GM21786 (cell line): ENCODE measurements at regions not wholly inside any gene's neighbourhood (a gene's known extent, or its start where the extent isn't known, plus 50 kb on each side); places are given as distances from the start of the nearest gene placed in this dataset.
A peak's percentile ranks its signal among the peaks of the same experiment; 100 is the strongest.

Experiments
- ATAC-seq: cut with Tn5 transposase; IDR thresholded peaks from one replicate; pipeline ENCODE4 v1.9.1; 2021; ENCODE audit not compliant: unreplicated experiment

- no peak for ATAC-seq
Measured at GRCh38 chr3:104582092-104582491, 784.6 kb upstream of the ALCAM start.

GRCh38 chr3:104584682-104585081 is 782.0 kb upstream of the ALCAM start:
- no peak for ATAC-seq

GRCh38 chr3:104586344-104586743 is 780.4 kb upstream of the ALCAM start:
- no peak for ATAC-seq

GRCh38 chr3:104588442-104588841 is 778.3 kb upstream of the ALCAM start:
- no peak for ATAC-seq

DNA sequence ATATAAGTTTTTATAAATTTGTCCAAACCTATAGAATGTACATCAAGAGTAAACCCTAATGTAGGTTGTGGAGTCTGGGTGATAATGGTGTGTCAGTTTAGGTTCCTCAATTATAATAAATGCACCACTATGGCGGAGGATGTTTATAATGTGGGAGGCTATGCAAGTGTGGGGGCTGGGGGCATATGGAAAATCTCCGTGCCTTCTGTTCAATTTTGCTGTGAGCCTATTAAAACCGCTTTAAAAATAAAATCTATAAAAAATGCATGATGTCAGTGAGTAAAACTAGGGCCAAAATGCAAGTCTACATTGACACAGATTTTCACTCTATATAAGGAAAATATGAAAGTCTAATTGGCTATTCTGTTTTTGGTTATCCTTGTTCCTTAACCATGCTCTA is 774.9 kb upstream of the ALCAM start:
- no peak for ATAC-seq

GRCh38 chr3:104594491-104594890 is 772.2 kb upstream of the ALCAM start:
- no peak for ATAC-seq

DNA sequence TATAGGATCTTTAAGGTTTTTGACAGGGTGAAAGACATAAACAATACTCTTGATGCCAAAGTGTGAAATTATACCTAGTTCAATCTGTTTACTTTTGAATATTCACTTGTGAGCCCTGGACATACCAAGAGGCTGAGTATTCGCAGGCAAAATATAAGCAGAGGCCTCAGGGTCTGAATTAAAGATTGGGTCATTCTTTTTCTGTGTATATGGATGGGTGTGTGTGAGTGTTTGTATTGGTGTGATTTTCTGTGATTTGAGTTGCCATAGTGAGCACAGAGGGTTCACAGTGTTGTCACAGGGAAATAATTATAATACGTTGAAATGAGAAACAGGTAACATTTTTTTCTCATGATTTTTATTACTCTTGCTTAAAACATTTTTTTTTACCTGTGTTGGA is 770.7 kb upstream of the ALCAM start:
- no peak for ATAC-seq

DNA sequence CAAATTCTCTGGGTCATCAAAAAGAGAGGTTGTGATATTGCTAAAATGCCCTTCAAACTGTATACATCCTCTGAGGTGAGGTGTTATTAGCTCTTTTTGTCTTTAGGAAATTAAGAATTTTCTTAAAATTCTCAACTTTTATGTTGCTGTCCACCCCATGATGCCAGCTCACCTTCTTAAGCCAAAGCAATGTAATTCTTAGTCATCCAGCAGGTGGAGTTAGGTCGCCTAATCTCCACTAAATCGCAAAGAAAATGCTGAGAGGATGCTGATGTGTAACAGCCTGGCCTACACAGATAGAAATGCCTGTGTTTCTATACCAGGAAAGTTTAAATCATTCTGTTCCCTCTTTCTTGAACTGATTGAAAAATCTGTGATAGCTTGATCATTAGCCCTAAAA is 770.2 kb upstream of the ALCAM start:
- ATAC-seq, result peak; percentile 90

DNA sequence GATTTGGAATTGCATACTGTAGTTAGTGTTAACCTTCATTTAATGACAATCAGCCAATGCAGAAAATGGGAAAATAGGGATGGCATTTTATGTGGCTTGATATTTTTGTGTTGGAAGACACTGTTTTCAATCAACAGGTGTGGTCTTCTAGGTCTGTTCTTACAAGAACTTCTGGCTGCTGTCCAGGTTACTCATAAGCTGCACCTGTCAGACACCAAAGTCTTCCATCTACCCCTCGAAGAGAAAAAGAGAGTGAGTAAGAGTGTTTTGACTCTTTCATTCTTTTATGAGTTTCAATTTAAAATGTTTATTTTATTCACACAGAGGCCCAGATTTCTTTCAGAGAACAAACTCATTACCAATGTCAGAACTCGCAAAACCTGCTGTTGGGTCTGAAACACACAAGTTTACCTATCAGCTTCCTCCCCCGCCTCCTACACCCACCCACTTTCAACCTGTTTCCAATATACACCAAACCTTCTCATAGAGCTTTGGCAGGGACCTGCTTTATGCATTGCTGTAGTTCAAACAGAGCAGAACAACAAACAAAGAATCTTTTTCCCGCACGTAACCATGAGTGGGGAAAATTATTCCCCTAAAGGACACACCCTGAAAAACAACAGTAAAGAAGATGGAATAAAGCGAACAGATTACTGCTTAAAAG is 767.7 kb upstream of the ALCAM start:
- no peak for ATAC-seq

- no peak for ATAC-seq
Measured at GRCh38 chr3:104604326-104605010, 762.2 kb upstream of the ALCAM start.

GRCh38 chr3:104606812-104607211 is 759.9 kb upstream of the ALCAM start:
- no peak for ATAC-seq

DNA sequence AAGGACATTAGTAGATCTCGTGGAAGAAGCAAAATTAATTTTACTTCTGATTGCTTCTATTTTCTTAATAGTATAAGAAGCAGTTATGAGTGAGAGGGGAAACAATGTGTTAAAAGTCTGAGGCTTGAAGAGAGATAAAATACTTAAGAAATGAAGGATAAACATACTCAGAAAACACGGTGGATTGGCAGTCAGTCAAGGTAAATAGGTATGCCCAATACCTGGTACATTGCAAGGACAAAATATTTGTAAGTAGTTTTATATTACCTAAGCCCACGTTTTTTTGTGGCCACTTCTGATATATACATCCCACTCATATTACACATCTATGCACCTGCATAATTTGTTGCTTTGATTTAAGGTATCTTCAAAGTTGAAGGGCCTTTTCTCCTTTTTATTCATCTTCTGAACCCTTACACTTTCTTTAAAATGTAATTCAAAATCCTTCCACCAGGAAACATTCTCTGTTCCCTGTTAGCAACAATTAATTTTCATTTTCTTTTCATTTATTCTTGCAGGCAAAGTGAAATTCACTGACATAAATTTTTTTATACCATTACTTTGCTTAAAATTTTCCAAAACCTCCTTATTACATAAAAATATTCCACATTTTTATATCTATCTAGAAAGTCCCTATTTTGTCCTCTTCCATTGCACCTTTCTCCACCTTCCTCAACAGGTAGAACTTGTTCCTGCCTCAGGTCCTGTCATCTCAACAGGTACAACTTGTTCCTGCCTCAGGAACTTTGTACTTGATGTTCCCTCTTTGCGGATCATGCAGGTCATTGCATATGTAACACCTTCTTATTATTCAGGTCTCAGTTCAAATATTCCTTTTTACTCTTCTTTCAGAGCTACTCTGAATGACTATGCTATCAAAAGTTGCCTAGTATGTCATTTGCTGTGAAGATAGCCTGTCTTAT is 755.7 kb upstream of the ALCAM start:
- ATAC-seq, result no peak

- no peak for ATAC-seq
Measured at GRCh38 chr3:104612218-104612617, 754.5 kb upstream of the ALCAM start.

DNA sequence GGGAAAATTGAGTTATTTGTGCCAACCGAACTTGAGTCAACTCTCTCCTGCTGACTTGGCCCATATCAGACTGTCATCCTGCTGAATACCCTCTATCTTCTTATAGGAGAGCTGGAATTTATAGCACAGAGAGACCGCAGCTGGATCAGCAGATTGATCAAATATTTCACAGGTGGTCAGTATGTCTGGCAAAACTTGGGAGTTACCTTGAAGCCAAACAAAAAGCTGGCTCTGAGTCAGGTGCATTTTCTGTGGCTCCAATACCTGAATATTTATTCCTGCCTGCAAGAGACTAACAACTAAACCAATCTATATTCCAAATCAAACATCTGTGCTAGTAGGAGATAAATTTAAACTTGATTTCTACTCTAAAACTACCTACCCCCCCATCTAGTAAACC is 752.1 kb upstream of the ALCAM start:
- no peak for ATAC-seq

DNA sequence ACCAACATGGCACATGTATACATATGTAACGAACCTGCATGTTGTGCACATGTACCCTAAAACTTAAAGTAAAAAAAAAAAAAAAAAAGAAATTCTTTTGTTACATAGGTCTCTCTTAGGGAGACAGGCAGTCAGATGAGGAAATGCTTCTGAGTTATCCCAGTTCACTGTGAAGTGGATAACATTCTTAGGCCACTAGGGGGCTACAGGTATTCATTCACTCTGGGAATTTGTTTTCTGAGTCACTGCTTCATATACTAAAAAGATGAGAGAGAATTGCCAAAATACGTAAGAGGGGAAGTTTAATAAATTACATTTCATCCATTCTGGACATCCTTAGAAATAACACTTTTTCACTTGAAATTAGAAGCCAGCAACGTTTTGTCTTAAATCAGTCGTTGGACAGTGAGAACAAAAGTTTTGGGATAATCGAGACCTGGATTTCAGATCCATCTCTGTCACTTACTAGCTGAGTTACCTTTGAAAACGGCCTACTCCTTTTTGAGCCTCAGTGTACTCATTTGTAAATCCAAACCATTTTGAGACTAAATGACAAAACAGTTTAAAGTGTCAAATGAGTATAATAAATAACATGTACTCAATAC is 738.4 kb upstream of the ALCAM start:
- ATAC-seq, result peak; percentile 81

DNA sequence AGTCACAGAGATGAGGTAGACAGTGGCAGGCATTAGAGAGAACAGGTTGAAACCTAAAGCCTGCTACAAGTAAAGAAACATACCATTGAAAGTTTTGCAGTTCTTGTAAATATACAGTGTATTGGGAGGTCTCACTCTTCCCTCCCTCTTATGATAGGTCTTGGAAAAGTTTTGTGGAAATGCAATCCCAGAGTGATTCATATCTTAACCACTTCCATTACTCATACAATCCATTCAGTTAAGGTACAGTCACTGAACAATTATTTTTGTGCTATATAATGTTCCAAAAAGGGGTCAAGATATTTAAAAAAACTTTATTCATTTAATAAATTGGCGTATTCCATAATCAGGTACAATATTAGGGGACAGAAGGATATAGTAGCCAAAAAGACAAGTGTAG is 737.7 kb upstream of the ALCAM start:
- ATAC-seq, result no peak

- ATAC-seq, result no peak
Measured at GRCh38 chr3:104631254-104631653, 735.5 kb upstream of the ALCAM start.

DNA sequence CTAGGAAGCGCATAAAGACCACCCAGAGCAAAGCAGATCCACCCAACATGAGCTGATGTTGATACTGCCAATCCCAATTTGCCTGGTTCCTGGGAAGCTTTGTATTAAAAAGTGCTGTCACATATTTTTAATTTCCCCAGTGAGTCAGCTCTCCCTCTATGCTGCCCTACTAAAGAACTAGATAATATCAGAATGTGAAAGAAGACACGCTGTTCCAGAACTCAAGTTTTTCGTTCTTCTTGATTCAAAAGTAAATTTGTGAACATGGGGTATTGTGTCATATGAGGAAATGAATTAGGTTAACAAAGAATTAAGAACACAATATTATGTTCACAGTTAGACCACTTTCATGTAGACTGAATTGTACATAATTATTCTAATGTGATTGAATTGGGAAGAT is 734.2 kb upstream of the ALCAM start:
- ATAC-seq, result no peak

DNA sequence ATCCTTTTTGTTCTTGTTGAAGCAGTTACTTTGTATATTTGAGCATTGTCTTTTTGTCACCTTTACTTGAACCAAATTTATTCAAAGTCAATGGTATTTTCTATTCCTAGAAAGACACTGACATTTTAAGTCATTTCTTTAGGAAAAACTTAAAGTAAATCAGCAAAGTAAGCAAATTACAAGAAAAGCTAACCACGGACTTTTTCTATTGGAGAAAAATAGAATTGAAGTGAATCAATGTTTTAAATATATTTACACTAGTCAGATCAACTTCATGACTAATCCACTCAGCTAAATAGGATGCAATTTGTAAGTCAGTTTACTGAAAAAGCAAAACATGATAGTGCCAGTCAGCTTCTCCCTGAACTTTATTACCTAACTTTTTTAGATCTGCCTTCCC is 733.8 kb upstream of the ALCAM start:
- no peak for ATAC-seq

GRCh38 chr3:104635872-104636580 is 730.7 kb upstream of the ALCAM start:
- no peak for ATAC-seq

DNA sequence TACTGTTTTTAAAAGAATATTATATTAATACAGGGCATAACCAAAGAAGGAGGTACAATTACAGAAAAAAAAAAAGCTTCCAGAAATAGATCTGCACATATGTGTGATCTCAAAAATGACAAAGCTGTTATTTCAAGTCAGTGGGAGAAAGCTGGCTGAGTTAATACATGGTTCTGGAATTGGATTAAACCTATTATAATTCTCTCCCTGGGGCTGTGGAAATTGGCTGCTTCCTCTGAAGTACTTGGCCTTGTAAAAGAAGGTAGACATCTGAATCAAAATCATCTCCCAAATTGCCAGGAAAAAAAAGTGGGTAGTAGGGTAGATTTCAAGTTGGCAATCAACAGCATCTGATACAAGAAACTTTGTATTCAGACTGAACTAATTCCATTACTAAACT is 723.9 kb upstream of the ALCAM start:
- no peak for ATAC-seq
